ENCODE measurements at regions not wholly inside any gene's neighbourhood (a gene's known extent, or its start where the extent isn't known, plus 50 kb on each side); places are given as distances from the start of the nearest gene placed in this dataset.

DNA sequence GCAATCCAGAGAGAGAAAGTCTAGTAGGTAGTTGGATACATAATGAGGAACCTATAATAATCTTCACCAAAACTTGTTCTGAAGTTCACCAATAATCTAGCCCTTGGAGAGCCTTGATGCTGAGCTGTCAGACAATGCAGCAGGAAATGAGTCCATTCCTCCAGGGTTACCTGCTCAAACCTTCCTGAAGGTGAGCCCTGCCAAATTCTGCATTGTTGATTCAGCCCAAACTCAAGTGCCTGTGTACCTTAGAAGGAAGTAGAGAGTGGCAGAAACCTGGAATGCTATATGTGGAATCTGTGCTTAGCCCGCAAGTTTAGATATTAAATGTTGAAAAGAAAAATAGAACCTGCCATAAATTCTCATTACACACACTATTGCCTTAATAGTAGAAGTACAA, 77.4 kb upstream of the SPON1 start:
- TF ChIP-seq POLR2AphosphoS5 (IDR thresholded peaks at IDR 0.05; ENCODE audit: low read depth) = no peak
- TF ChIP-seq, protein P1, sequence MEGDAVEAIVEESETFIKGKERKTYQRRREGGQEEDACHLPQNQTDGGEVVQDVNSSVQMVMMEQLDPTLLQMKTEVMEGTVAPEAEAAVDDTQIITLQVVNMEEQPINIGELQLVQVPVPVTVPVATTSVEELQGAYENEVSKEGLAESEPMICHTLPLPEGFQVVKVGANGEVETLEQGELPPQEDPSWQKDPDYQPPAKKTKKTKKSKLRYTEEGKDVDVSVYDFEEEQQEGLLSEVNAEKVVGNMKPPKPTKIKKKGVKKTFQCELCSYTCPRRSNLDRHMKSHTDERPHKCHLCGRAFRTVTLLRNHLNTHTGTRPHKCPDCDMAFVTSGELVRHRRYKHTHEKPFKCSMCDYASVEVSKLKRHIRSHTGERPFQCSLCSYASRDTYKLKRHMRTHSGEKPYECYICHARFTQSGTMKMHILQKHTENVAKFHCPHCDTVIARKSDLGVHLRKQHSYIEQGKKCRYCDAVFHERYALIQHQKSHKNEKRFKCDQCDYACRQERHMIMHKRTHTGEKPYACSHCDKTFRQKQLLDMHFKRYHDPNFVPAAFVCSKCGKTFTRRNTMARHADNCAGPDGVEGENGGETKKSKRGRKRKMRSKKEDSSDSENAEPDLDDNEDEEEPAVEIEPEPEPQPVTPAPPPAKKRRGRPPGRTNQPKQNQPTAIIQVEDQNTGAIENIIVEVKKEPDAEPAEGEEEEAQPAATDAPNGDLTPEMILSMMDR (IDR thresholded peaks at IDR 0.05; ENCODE audit: insufficient read depth, low read length) = no peak
- TF ChIP-seq GABPA (IDR thresholded peaks at IDR 0.05; ENCODE audit: low read depth) = no peak
- no peak for TF ChIP-seq REST (IDR thresholded peaks at IDR 0.05; ENCODE audit: insufficient replicate concordance, low read depth)
- no peak for TF ChIP-seq SPI1 (IDR thresholded peaks at IDR 0.05; ENCODE audit: borderline replicate concordance, low read depth)
